OCI-LY3 (cell line): ENCODE measurements at regions not wholly inside any gene's neighbourhood (a gene's known extent, or its start where the extent isn't known, plus 50 kb on each side); places are given as distances from the start of the nearest gene placed in this dataset.
"Not testable (repeated sequence)": the region's sequence is repeated elsewhere in the genome, so short reads cannot be mapped to it uniquely, and the experiment has no call there.

Experiments
- H2AFZ ChIP-seq: fragments of 200-600, 300-600 bp; shearing (Covaris generic); 2 replicates; pipeline ENCODE4 v1.6.0; 2014; ENCODE audit warnings: antibody characterized with exemption, low read depth, low read length
- H3K27ac ChIP-seq: fragments of 200-600, 300-600 bp; sonication (generic); 2 replicates; pipeline ENCODE4 v1.5.1; 2014; ENCODE audit warnings: mild to moderate bottlenecking, low read length, moderate library complexity, mixed read lengths
- H3K27me3 ChIP-seq: fragments of 200-600, 300-600 bp; sonication (generic); 2 replicates; pipeline ENCODE4 v1.6.1; 2014; ENCODE audit warnings: low read depth, low read length, mixed read lengths
- H3K36me3 ChIP-seq: fragments of 200-600, 300-600 bp; sonication (generic); replicated peaks from 2 replicates; pipeline ENCODE3; 2014; ENCODE audit warnings: low read depth, low read length, mixed read lengths
- H3K4me1 ChIP-seq: fragments of 300-600, 200-600 bp; sonication (generic); 2 replicates; pipeline ENCODE4 v1.6.1; 2014; ENCODE audit warnings: low read length, mixed read lengths
- H3K4me2 ChIP-seq: fragments of 200-600, 300-600 bp; sonication (generic); 2 replicates; pipeline ENCODE4 v1.6.1; 2014; ENCODE audit warnings: low read length, mixed read lengths
- H3K4me3 ChIP-seq: fragments of 300-600, 200-600 bp; sonication (generic); 2 replicates; pipeline ENCODE4 v1.5.1; 2014; ENCODE audit warnings: antibody characterized with exemption, mild to moderate bottlenecking, low read length, moderate library complexity
- H3K79me2 ChIP-seq: fragments of 300-600, 200-600 bp; shearing (Covaris generic); 2 replicates; pipeline ENCODE4 v1.6.1; 2014; ENCODE audit warnings: mild to moderate bottlenecking, low read length, mixed read lengths
- H3K9ac ChIP-seq: fragments of 300-600, 200-600 bp; shearing (Covaris generic); 2 replicates; pipeline ENCODE4 v1.6.0; 2014; ENCODE audit warnings: mild to moderate bottlenecking, low read length, moderate library complexity
- H3K9me3 ChIP-seq: fragments of 200-600, 300-600 bp; shearing (Covaris generic); 2 replicates; pipeline ENCODE4 v1.6.1; 2014; ENCODE audit warnings: low read length, mixed read lengths; ENCODE audit not compliant: insufficient read depth
- H4K20me1 ChIP-seq: fragments of 200-600, 300-600 bp; sonication (generic); 2 replicates; pipeline ENCODE4 v1.6.1; 2016; ENCODE audit warnings: low read length, mixed read lengths; ENCODE audit not compliant: insufficient read depth
- CTCF ChIP-seq: fragments of 200-600, 300-600 bp; sonication (generic); IDR thresholded peaks from 2 replicates; pipeline ENCODE4 v1.5.1; 2014; ENCODE audit warnings: antibody characterized with exemption, low read length, low read depth
- EZH2phosphoT487 ChIP-seq: fragments of 200-600 bp; shearing (Covaris generic); IDR thresholded peaks from 2 replicates; pipeline ENCODE4 v1.6.1; 2018; ENCODE audit warnings: antibody characterized with exemption, mixed run types, low read depth

DNA sequence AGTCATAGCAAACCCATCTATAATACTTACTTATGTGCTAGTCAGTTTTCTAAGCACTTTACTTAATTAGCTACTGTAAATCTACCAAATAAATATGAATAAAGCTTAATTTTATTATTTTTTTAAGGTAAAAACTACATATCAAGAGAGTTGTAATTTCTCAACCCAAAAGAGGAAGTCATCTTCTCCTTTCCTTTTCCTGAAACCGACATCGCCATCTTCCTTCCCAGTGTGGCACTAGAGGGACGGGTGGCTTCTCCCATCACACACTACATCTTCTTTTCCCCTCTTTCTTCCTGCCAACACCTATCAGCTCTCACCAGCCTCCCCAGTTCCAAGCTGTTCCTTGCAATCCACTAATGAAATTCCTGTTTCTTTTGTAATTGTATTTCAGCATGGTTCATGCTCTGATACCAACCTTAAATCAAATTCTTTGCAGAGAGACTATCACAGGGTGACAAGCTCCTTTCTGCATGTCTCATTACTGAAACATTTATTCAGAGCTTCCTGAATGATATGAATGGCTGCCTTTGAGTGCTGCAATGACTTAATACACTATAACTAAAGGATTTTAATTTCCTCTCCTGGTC lies 251.6 kb upstream of the FAM78B start:
- Histone ChIP-seq H4K20me1 (no peaks in the 10 kb centered on the region), H3K4me1 (peaks cover 3% of the 10 kb centered on the region; the same call in 1 of the 2 replicates), H3K4me3 (no peak overlapping the region), H3K36me3 (peaks cover 4% of the 10 kb centered on the region), H2AFZ (no peak overlapping the region), H3K27me3 (no peaks in the 10 kb centered on the region; the same call in 1 of the 2 replicates), H3K9me3 (no peaks in the 10 kb centered on the region), H3K9ac (no peak overlapping the region), H3K4me2 (peak overlapping the region; percentile 12; the same call in 1 of the 2 replicates), H3K79me2 (no peaks in the 10 kb centered on the region), H3K27ac (no peak overlapping the region)
- no peak for TF ChIP-seq EZH2phosphoT487
- peak; percentile 24; the same call in 1 of the 2 replicates for TF ChIP-seq CTCF

DNA sequence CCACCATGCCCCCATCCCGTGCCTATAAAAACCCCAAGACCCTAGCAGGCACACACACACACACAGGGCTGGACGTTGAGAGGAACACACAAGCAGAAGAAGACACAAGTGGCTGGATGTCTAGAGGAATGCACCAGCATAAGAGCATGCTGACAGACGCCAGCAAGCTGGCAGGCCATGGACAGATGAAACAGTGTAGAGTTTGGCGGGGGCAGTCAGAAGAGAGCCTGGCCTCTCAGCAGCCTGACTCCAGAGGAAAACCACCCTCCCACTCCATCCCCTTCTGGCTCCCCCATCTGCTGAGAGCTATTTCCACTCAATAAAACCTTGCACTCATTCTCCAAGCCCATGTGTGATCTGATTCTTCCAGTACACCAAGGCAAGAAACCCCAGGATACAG lies 255.8 kb upstream of the FAM78B start:
- not testable (repeated sequence) for H3K79me2 ChIP-seq, H3K4me3 ChIP-seq, H3K27ac ChIP-seq, H3K9ac ChIP-seq, H3K27me3 ChIP-seq, H3K4me1 ChIP-seq, H3K9me3 ChIP-seq, H2AFZ ChIP-seq, H3K4me2 ChIP-seq, H4K20me1 ChIP-seq, H3K36me3 ChIP-seq

- Histone ChIP-seq H3K4me3 (no peak overlapping the region), H3K27ac (0 out of 2 replicates have a peak overlapping the region, but pooled peaks have one; percentile 0), H4K20me1 (no peaks in the 10 kb centered on the region), H3K9me3 (no peaks in the 10 kb centered on the region), H3K4me1 (peaks cover 11% of the 10 kb centered on the region), H3K4me2 (peak overlapping the region; percentile 16), H3K79me2 (no peaks in the 10 kb centered on the region), H3K36me3 (no peaks in the 10 kb centered on the region), H3K9ac (no peak overlapping the region), H3K27me3 (no peaks in the 10 kb centered on the region), H2AFZ (no peak overlapping the region)
- TF ChIP-seq EZH2phosphoT487 (no peak), CTCF (no peak)
These were observed 265.9 kb upstream of the FAM78B start for GRCh38 chr1:166432655-166433054.

- Histone ChIP-seq H3K4me1 (peaks cover 11% of the 10 kb centered on the region), H3K4me2 (peak overlapping the region; percentile 51), H3K4me3 (peak overlapping the region; percentile 17; the same call in 1 of the 2 replicates)
- not testable (repeated sequence) for H3K9me3 ChIP-seq, H2AFZ ChIP-seq, H3K36me3 ChIP-seq, H3K27me3 ChIP-seq, H4K20me1 ChIP-seq, H3K79me2 ChIP-seq, H3K9ac ChIP-seq, H3K27ac ChIP-seq
- peak; percentile 84 for TF ChIP-seq CTCF
These were observed 266.9 kb upstream of the FAM78B start for GRCh38 chr1:166433404-166434304.
